Astrocyte (in vitro differentiated cells and primary cell): ENCODE measurements at regions not wholly inside any gene's neighbourhood (a gene's known extent, or its start where the extent isn't known, plus 50 kb on each side); places are given as distances from the start of the nearest gene placed in this dataset.

ENCODE experiments used
- EZH2 ChIP-seq: IDR thresholded peaks from 2 replicates; pipeline ENCODE4 v1.6.1; 2012; ENCODE audit warnings: mild to moderate bottlenecking, low read length, inconsistent platforms; ENCODE audit not compliant: insufficient read depth
- TF ChIP-seq, protein P1 (sequence below): IDR thresholded peaks from 2 replicates; pipeline ENCODE4 v1.5.1; 2011; ENCODE audit warnings: low read depth, mild to moderate bottlenecking, inconsistent platforms, low read length, moderate library complexity; ENCODE audit not compliant: insufficient read depth

DNA sequence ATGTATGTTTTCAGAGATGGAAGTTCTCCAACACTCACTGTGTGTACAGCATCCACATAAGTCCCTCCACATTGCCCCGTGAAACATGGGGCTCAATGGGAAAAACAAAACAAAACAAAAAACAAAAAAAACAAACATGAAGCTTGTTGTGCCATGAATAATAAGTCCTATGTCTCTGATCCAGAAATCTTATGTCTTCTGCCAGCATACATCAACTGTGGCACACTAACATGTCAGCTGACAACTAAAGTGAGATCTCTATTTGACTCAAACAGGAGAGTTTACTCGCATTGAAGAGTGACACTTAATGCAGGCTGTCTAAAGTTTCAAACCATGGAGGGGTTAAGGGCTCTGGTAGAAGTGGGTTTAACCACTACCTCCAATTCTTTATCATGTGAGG, 180.2 kb upstream of the ROBO1 start:
- TF ChIP-seq, protein P1, sequence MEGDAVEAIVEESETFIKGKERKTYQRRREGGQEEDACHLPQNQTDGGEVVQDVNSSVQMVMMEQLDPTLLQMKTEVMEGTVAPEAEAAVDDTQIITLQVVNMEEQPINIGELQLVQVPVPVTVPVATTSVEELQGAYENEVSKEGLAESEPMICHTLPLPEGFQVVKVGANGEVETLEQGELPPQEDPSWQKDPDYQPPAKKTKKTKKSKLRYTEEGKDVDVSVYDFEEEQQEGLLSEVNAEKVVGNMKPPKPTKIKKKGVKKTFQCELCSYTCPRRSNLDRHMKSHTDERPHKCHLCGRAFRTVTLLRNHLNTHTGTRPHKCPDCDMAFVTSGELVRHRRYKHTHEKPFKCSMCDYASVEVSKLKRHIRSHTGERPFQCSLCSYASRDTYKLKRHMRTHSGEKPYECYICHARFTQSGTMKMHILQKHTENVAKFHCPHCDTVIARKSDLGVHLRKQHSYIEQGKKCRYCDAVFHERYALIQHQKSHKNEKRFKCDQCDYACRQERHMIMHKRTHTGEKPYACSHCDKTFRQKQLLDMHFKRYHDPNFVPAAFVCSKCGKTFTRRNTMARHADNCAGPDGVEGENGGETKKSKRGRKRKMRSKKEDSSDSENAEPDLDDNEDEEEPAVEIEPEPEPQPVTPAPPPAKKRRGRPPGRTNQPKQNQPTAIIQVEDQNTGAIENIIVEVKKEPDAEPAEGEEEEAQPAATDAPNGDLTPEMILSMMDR, result no peak
- TF ChIP-seq EZH2, result no peak
